Keratinocyte (primary cell): ENCODE measurements at regions not wholly inside any gene's neighbourhood (a gene's known extent, or its start where the extent isn't known, plus 50 kb on each side); places are given as distances from the start of the nearest gene placed in this dataset.
"Not testable (repeated sequence)": the region's sequence is repeated elsewhere in the genome, so short reads cannot be mapped to it uniquely, and the experiment has no call there.

Source experiments
- CTCF ChIP-seq, 3 experiments: IDR thresholded peaks in 1 of 3; conservative IDR thresholded peaks in 1 of 3; optimal IDR thresholded peaks in 1 of 3; 2 replicates in 2 of 3; 3 replicates in 1 of 3; pipeline versions ENCODE3 to v1.5.1; 2011; ENCODE audit warnings: low read length in 3 of 3, mild to moderate bottlenecking in 3 of 3, moderate library complexity in 2 of 3, control low read depth in 1 of 3, inconsistent platforms in 1 of 3; ENCODE audit not compliant: insufficient read depth in 2 of 3; ENCODE audit errors: extremely low read depth in 1 of 3
- EZH2 ChIP-seq: IDR thresholded peaks from one replicate; pipeline ENCODE4 v1.6.1; 2012; ENCODE audit warnings: inconsistent platforms, mild to moderate bottlenecking, low read length, moderate library complexity

- TF ChIP-seq EZH2; CTCF (optimal IDR thresholded peaks at IDR 0.05 in 1 of 3, IDR thresholded peaks at IDR 0.05 in 1 of 3, conservative IDR thresholded peaks at IDR 0.05 in 1 of 3; ENCODE audit: extremely low read depth in 1 of 3, insufficient read depth in 2 of 3, low read length in 3 of 3): not testable (repeated sequence)
Observed at GRCh38 chr10:46660835-46661164, 81.9 kb downstream of the SYT15 start.
